ENCODE measurements at regions not wholly inside any gene's neighbourhood (a gene's known extent, or its start where the extent isn't known, plus 50 kb on each side); places are given as distances from the start of the nearest gene placed in this dataset.
"Not testable (repeated sequence)": the region's sequence is repeated elsewhere in the genome, so short reads cannot be mapped to it uniquely, and the experiment has no call there.

DNA sequence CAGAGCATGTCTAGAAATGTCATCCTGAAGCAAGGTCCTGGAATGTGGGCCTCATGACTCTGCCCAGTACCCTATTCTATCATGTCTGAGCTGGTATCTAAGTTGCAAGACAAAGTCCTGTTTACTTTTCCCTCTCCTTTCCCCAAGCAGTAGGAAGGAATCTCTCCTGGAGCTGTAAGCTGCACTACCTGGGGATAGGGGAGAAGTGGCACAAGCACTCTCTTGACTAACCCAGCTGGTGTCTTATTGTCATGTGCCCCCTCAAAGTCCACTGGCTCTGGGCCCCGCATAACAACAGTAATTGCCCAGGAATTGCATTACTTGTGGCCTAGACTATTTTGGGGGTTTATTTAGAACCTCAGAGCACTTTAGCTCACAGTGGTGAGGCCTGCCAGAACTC, 1366.3 kb upstream of the GOT2 start:
- no peak overlapping the region for H3K4me2 ChIP-seq (ENCODE audit: insufficient read depth, low read length)
- no peak for DNase-seq (ENCODE audit: insufficient read length, low spot score, missing footprints)
- H3K27me3 ChIP-seq (ENCODE audit: insufficient read depth, low read length), result no peaks in the 10 kb centered on the region
- TF ChIP-seq CTCF (IDR thresholded peaks at IDR 0.05; ENCODE audit: extremely low read depth, low read depth, low read length), result no peak
- H3K4me3 ChIP-seq (ENCODE audit: insufficient read depth, low read length), result no peak overlapping the region
- no peaks in the 10 kb centered on the region for H3K36me3 ChIP-seq (ENCODE audit: insufficient read depth, low read length)
- H3K4me1 ChIP-seq (ENCODE audit: insufficient read depth, low read length), result no peaks in the 10 kb centered on the region
- no peaks in the 10 kb centered on the region for H3K79me2 ChIP-seq (ENCODE audit: insufficient read depth, low read length)
- no peak overlapping the region for H2AFZ ChIP-seq (ENCODE audit: low read length)
- H4K20me1 ChIP-seq (ENCODE audit: insufficient read depth, low read length), result no peaks in the 10 kb centered on the region
- H3K27ac ChIP-seq (ENCODE audit: low read depth, low read length), result no peak overlapping the region
- peaks cover 2% of the 10 kb centered on the region for H3K9me3 ChIP-seq (ENCODE audit: low read depth, low read length)

DNA sequence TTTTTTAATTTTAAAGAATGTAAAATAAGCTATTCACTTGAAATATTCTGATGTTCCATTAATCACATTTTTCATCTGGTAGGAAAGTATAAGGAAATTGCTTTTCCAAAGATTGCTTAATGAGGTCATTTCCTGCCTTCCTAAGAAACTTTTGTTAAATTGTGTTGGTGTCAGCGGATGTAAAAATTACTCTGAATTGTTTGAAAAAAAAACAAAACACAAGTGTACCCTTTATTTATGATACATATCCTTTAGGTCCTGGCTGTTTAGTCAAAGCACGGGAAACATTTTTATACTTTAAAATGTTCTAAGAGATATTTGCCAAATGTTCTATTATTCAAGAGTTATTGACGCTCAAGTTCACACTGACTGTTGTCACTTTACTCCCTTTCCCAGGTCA, 1357.4 kb upstream of the GOT2 start:
- Histone ChIP-seq H2AFZ (ENCODE audit: low read length) (no peak overlapping the region), H3K9me3 (ENCODE audit: low read depth, low read length) (no peaks in the 10 kb centered on the region), H3K79me2 (ENCODE audit: insufficient read depth, low read length) (no peaks in the 10 kb centered on the region), H3K4me2 (ENCODE audit: insufficient read depth, low read length) (no peak overlapping the region), H3K36me3 (ENCODE audit: insufficient read depth, low read length) (no peaks in the 10 kb centered on the region), H3K4me3 (ENCODE audit: insufficient read depth, low read length) (no peak overlapping the region), H3K27me3 (ENCODE audit: insufficient read depth, low read length) (no peaks in the 10 kb centered on the region), H3K4me1 (ENCODE audit: insufficient read depth, low read length) (no peaks in the 10 kb centered on the region), H3K27ac (ENCODE audit: low read depth, low read length) (no peak overlapping the region), H4K20me1 (ENCODE audit: insufficient read depth, low read length) (no peaks in the 10 kb centered on the region)
- no peak for DNase-seq (ENCODE audit: insufficient read length, low spot score, missing footprints)
- TF ChIP-seq CTCF (IDR thresholded peaks at IDR 0.05; ENCODE audit: extremely low read depth, low read depth, low read length), result no peak

GRCh38 chr16:60091071-60091470, 1357.0 kb upstream of the GOT2 start:
- DNase-seq (ENCODE audit: insufficient read length, low spot score, missing footprints), result no peak
- no peak overlapping the region for H3K4me2 ChIP-seq (ENCODE audit: insufficient read depth, low read length)

DNA sequence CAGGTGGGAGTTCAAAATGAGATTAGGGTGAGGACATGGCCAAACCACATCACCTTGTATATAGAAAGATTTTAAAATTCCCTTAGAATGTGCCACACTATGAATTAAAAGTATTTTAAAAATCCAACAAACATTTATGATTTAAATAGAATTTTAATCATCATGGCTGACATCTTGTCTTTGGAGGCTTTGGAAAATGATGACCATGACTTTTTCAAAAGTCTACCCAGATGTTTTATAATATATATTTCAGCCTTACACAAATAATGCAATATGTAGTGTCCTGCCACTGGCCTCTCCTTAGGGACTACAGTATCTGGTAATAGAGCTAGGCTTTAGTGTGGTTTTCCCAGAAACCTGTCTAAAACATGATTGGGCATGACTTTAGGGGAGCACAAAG, 1353.4 kb upstream of the GOT2 start:
- no peaks in the 10 kb centered on the region for H3K9me3 ChIP-seq (ENCODE audit: low read depth, low read length)
- no peak overlapping the region for H2AFZ ChIP-seq (ENCODE audit: low read length)
- no peak overlapping the region for H3K27ac ChIP-seq (ENCODE audit: low read depth, low read length)
- no peak for DNase-seq (ENCODE audit: insufficient read length, low spot score, missing footprints)
- H3K27me3 ChIP-seq (ENCODE audit: insufficient read depth, low read length), result no peaks in the 10 kb centered on the region
- H3K4me2 ChIP-seq (ENCODE audit: insufficient read depth, low read length), result no peak overlapping the region
- no peak for TF ChIP-seq CTCF (IDR thresholded peaks at IDR 0.05; ENCODE audit: extremely low read depth, low read depth, low read length)
- H4K20me1 ChIP-seq (ENCODE audit: insufficient read depth, low read length), result no peaks in the 10 kb centered on the region
- H3K4me3 ChIP-seq (ENCODE audit: insufficient read depth, low read length), result no peak overlapping the region
- H3K36me3 ChIP-seq (ENCODE audit: insufficient read depth, low read length), result no peaks in the 10 kb centered on the region
- no peaks in the 10 kb centered on the region for H3K79me2 ChIP-seq (ENCODE audit: insufficient read depth, low read length)
- H3K4me1 ChIP-seq (ENCODE audit: insufficient read depth, low read length), result no peaks in the 10 kb centered on the region

More at GRCh38 chr16:60091071-60091470, 1357.0 kb upstream of the GOT2 start:
- H2AFZ ChIP-seq (ENCODE audit: low read length), result no peak overlapping the region
- no peaks in the 10 kb centered on the region for H3K79me2 ChIP-seq (ENCODE audit: insufficient read depth, low read length)
- no peaks in the 10 kb centered on the region for H3K27me3 ChIP-seq (ENCODE audit: insufficient read depth, low read length)
- H3K36me3 ChIP-seq (ENCODE audit: insufficient read depth, low read length), result no peaks in the 10 kb centered on the region
- no peaks in the 10 kb centered on the region for H4K20me1 ChIP-seq (ENCODE audit: insufficient read depth, low read length)
- no peak overlapping the region for H3K4me3 ChIP-seq (ENCODE audit: insufficient read depth, low read length)
- no peak for TF ChIP-seq CTCF (IDR thresholded peaks at IDR 0.05; ENCODE audit: extremely low read depth, low read depth, low read length)
- H3K4me1 ChIP-seq (ENCODE audit: insufficient read depth, low read length), result no peaks in the 10 kb centered on the region
- H3K9me3 ChIP-seq (ENCODE audit: low read depth, low read length), result no peaks in the 10 kb centered on the region
- no peak overlapping the region for H3K27ac ChIP-seq (ENCODE audit: low read depth, low read length)

DNA sequence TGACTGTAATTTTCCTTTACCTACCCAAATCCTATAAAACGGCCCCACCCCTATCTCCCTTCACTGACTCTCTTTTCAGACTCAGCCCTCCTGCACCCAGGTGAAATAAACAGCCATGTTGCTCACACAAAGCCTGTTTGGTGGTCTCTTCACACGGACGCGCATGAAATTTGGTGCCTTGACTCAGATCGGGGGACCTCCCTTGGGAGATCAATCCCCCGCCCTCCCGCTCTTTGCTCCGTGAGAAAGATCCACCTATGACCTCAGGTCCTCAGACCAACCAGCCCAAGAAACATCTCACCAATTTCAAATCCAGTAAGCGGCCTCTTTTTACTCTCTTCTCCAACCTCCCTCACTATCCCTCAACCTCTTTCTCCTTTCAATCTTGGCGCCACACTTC, 1344.7 kb upstream of the GOT2 start:
- not testable (repeated sequence) for DNase-seq (ENCODE audit: insufficient read length, low spot score, missing footprints); H3K79me2 ChIP-seq (ENCODE audit: insufficient read depth, low read length); H3K27ac ChIP-seq (ENCODE audit: low read depth, low read length); H4K20me1 ChIP-seq (ENCODE audit: insufficient read depth, low read length); H3K27me3 ChIP-seq (ENCODE audit: insufficient read depth, low read length); H3K9me3 ChIP-seq (ENCODE audit: low read depth, low read length); H3K4me2 ChIP-seq (ENCODE audit: insufficient read depth, low read length); H3K36me3 ChIP-seq (ENCODE audit: insufficient read depth, low read length); H2AFZ ChIP-seq (ENCODE audit: low read length); H3K4me3 ChIP-seq (ENCODE audit: insufficient read depth, low read length); H3K4me1 ChIP-seq (ENCODE audit: insufficient read depth, low read length)
